NCI-H2196 treated with DMSO at 0.1 percent for 48 hours (cell line): ENCODE measurements at regions not wholly inside any gene's neighbourhood (a gene's known extent, or its start where the extent isn't known, plus 50 kb on each side); places are given as distances from the start of the nearest gene placed in this dataset.

Experiments
- DNase-seq: peaks from one replicate; lab custom pipeline; 2025; ENCODE audit not compliant: unreplicated experiment; lab: John Stamatoyannopoulos, UW

DNA sequence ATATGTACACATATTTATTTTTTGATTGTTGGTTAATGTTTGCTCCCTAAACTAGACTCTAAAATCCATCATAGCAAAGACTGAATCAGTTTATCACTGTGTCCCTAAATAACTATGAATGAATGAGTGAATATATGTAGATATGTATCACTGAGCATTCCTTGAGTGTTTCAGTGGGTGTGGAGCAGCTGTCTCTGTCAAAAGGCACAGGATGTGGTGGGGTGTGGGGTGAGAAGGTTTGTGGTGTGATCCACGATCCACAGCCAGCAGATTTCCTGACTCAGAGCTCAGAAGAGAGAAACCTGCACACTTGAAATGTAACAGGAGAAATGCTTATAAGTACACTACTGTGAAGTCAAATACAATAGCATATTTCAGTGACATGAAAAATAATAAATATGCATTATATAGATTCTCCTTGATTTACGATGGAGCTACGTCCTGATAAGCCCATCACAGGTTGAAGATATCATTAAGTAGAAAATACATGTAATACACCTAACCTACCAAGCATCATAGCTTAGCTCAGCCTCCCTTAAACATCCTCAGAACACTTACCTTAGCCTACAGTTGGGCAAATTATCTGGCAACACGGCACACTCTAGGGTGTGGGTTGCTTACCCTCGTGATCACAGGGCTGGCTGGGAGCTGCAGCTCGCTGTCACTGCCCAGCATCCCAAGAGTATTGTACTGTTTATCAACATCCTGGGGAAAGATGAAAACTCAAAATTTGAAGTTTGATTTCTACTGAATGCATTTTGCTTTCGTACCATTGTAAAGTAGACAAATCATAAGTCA, 287.0 kb downstream of the GAS1 start:
- no peak for DNase-seq

DNA sequence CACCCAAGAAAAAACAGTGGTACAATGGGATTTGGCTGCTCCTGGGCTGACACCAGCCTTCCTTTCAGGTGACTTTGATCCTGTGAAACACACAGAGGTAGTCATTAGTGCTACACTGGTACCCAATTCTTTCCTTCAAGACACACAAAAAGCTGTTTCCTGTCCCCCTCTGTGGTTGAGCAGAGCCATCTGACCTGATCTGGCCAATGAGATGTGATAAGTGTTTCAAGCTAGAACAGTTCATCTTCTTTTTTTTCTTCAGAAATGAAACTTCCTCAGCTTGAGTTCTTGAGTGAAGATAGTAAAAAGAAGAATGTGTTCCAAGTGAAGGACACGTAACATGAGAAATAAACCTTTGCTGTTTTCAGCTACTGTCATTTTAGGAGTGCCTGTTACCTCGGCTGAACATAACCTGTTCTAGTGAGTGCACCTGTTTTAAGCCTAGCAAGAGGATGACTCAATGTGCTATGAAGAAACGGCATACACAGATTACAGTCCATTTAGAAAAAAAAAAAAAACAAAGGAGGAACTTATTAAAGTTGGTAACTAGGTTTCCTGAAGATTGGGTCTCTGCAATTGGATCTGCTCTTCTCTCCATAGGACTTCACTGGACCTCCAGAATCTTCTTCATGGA, 287.8 kb downstream of the GAS1 start:
- no peak for DNase-seq

GRCh38 chr9:86655147-86655546, 292.2 kb downstream of the GAS1 start:
- no peak for DNase-seq

DNA sequence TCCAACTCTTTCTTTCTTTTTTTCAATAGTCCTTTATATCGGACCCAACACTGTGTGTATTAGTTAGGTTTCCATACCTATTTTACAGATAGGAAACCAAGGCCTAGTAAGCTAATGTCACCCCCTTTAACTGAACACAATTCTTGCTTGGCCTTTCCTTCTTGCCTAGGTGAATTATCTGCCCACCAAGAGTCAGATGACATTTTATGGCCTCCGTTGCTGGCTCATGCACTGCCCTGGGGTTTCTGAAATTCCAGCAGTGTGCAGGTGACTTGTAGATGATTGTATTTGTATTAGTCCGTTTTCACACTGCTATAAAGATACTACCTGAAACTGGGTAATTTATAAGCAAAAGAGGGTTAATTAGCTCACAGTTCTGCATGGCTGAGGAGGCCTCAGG, 293.8 kb downstream of the GAS1 start:
- no peak for DNase-seq

GRCh38 chr9:86652736-86653135, 294.6 kb downstream of the GAS1 start:
- DNase-seq: no peak

DNA sequence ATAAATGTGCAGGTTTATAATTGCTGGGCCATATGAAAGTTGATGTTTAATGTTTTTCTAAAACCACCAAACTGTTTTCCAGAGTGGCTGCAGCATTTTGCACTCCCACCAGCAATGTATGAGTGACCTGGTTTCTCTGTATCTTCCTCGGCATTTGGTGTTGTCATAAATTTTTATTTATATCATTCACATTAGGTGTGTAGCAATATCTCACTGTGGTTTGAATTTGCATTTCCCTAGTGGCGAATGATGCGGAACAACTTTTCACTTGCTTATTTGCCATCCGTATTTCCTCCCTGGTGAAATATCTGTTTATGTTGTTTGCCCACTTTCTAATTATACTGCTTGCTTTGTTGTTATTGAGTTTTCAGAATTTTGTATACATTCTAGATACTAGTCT, 295.7 kb upstream of the TUT7 start:
- no peak for DNase-seq

GRCh38 chr9:86648828-86649170, 294.6 kb upstream of the TUT7 start:
- DNase-seq: no peak

- no peak for DNase-seq
These were observed 294.1 kb upstream of the TUT7 start for GRCh38 chr9:86648156-86648827.

- no peak for DNase-seq
These were observed 291.1 kb upstream of the TUT7 start for GRCh38 chr9:86645303-86645702.

- DNase-seq: no peak
These were observed 290.4 kb upstream of the TUT7 start for GRCh38 chr9:86644675-86645034.

GRCh38 chr9:86643946-86644674, 289.9 kb upstream of the TUT7 start:
- no peak for DNase-seq

- no peak for DNase-seq
These were observed 288.5 kb upstream of the TUT7 start for GRCh38 chr9:86642721-86643120.

DNA sequence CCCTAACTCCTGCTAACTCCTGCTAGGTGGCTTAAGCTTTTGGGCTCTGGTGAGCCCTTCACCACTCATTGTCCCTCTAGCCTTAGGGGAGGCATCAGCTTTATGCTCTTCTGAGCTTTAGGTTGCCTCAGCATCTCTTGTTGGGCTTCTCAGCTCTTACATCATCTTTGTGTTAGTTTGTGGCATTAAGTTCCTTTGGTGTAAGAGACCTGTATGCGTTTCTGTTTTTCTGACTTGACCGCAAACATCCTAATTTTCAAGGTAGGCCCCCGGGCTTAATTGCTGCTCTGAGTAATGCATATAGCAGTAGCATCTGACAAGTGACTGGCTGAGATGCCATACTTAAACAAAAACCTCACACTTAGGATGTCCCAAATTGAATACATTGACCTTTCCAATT, 287.8 kb upstream of the TUT7 start:
- no peak for DNase-seq

GRCh38 chr9:86639899-86640379, 285.7 kb upstream of the TUT7 start:
- no peak for DNase-seq

DNA sequence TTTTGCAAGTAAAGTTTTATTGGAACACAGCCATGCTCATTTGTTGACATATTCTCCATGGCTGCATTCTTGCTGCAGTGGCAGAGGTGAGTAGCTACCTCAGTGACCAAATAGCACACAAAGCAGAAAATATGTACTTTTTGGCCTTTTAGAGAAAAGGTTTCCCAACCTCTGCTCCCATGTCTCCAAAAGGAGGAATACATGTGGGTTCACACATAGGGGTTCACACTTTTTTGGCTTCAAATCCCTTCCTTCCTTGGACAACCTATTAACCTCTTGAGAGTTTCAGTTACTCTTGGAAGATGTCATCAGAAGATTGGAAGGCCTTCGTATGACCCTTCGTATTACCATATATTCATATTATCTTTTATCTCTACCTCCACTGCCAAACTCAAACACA, 285.1 kb upstream of the TUT7 start:
- DNase-seq: no peak

DNA sequence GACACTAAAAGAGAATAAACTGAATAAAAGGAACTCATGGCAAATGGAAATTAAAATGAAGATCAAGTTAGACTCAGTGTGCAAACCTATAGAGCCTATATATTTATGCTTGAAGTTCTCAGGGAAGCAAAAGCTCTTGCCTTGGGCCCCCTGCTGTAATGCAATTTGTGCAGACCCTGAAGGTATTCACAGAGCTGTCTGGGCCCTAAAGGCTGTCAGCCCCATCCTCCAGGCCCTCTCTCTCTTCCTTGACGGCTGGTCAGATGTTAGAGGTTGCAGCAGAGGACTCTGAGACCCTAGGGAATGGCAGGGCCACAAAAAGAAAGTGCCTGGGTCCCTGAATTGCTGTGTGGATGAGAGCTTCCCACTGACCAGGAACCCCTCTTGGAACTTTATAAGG, 283.9 kb upstream of the TUT7 start:
- DNase-seq: no peak

- DNase-seq: no peak
These were observed 283.3 kb upstream of the TUT7 start for GRCh38 chr9:86637515-86637914.

DNA sequence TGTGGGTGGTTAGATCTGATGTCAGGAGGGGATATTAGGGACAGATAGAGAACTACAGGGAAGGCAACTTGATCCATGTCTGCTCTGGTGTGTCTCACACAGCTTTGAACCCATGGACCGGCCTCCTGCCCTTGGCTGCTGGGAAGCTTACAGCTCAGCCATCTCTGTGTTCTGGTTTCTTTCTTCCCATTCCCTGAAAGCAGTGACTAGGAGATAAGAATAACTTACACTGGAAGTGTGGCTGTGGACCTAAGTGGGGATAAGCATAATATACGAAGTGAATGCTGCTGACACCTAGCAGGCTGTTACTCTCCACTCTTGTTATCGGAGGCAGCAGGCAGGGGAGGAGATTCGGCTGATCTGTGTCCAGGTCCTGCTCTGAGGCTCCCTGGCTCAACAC, 282.3 kb upstream of the TUT7 start:
- no peak for DNase-seq

GRCh38 chr9:86636038-86636437, 281.8 kb upstream of the TUT7 start:
- no peak for DNase-seq

- DNase-seq: no peak
These were observed 280.3 kb upstream of the TUT7 start for GRCh38 chr9:86634501-86634900.

GRCh38 chr9:86633945-86634344, 279.7 kb upstream of the TUT7 start:
- DNase-seq: no peak

DNA sequence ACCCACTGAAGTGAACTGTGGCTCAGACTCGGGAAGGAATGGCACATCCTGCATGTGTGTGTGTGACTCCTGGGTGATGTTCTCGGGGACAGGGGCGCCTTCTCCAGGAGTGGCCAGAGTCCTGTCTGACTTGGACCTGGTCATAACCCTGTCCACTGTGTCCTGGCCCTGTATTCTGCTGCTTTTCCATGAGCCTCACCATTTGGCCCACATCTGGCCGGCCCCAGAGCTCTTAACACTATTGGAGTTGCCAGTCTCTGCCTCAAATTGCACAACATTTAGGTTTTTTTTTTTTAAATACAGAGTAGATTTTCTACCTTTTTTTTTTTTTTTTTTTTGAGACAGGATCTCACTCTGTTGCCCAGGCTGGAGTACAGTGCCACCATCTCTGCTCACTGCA, 278.3 kb upstream of the TUT7 start:
- no peak for DNase-seq
